Astrocyte (in vitro differentiated cells and primary cell): ENCODE measurements at regions not wholly inside any gene's neighbourhood (a gene's known extent, or its start where the extent isn't known, plus 50 kb on each side); places are given as distances from the start of the nearest gene placed in this dataset.

Source experiments
- DNase-seq: peaks from one replicate; pipeline ENCODE4 v3.0.0-alpha.2; 2010; ENCODE audit warnings: low read depth
- FAIRE-seq: peaks from 2 replicates; lab custom pipeline; 2011; peaks lifted over from hg19 to GRCh38; lab: Jason Lieb, UNC
- H2AFZ ChIP-seq: 2 replicates; pipeline ENCODE4 v1.6.0; 2012; ENCODE audit warnings: low read depth, low read length, inconsistent platforms
- H3K27ac ChIP-seq: 2 replicates; pipeline ENCODE4 v1.5.1; 2011; ENCODE audit warnings: low read depth, low read length, inconsistent platforms
- H3K27me3 ChIP-seq: 2 replicates; pipeline ENCODE4 v1.6.0; 2011; ENCODE audit warnings: low read length, inconsistent platforms; ENCODE audit not compliant: insufficient read depth
- H3K36me3 ChIP-seq: 2 replicates; pipeline ENCODE4 v1.5.1; 2011; ENCODE audit warnings: low read length, inconsistent platforms; ENCODE audit not compliant: insufficient read depth
- H3K4me1 ChIP-seq: 2 replicates; pipeline ENCODE4 v1.5.1; 2011; ENCODE audit warnings: low read length, inconsistent platforms; ENCODE audit not compliant: insufficient read depth
- H3K4me2 ChIP-seq: 2 replicates; pipeline ENCODE4 v1.6.0; 2012; ENCODE audit warnings: low read length, inconsistent platforms
- H3K4me3 ChIP-seq: 2 replicates; pipeline ENCODE4 v1.5.1; 2011; ENCODE audit warnings: low read depth, mild to moderate bottlenecking, low read length, inconsistent platforms; ENCODE audit not compliant: insufficient read depth
- H3K79me2 ChIP-seq: 2 replicates; pipeline ENCODE4 v1.6.0; 2012; ENCODE audit warnings: mild to moderate bottlenecking, low read length, inconsistent platforms; ENCODE audit not compliant: insufficient read depth
- H3K9ac ChIP-seq: 2 replicates; pipeline ENCODE4 v1.6.0; 2012; ENCODE audit warnings: mild to moderate bottlenecking, low read length, inconsistent platforms
- H3K9me3 ChIP-seq: 2 replicates; pipeline ENCODE4 v1.5.1; 2012; ENCODE audit warnings: low read depth, mild to moderate bottlenecking, low read length, inconsistent platforms; ENCODE audit not compliant: insufficient read depth
- H4K20me1 ChIP-seq: 2 replicates; pipeline ENCODE4 v1.6.0; 2012; ENCODE audit warnings: low read length, inconsistent platforms; ENCODE audit not compliant: insufficient read depth
- H3K27ac Mint-ChIP-seq: one replicate; pipeline ENCODE4 v1.8.0; 2021; ENCODE audit warnings: mild to moderate bottlenecking, mixed read lengths; ENCODE audit not compliant: unreplicated experiment
- H3K27me3 Mint-ChIP-seq: one replicate; pipeline ENCODE4 v1.8.0; 2021; ENCODE audit warnings: low read depth, mixed read lengths; ENCODE audit not compliant: unreplicated experiment
- H3K36me3 Mint-ChIP-seq: one replicate; pipeline ENCODE4 v1.8.0; 2021; ENCODE audit warnings: low read depth, mixed read lengths; ENCODE audit not compliant: unreplicated experiment
- H3K4me1 Mint-ChIP-seq: one replicate; pipeline ENCODE4 v1.8.0; 2021; ENCODE audit warnings: low read depth, mixed read lengths; ENCODE audit not compliant: unreplicated experiment
- H3K4me3 Mint-ChIP-seq: one replicate; pipeline ENCODE4 v1.8.0; 2021; ENCODE audit warnings: mild to moderate bottlenecking, moderate library complexity, mixed read lengths; ENCODE audit not compliant: unreplicated experiment
- H3K9me3 Mint-ChIP-seq: one replicate; pipeline ENCODE4 v1.8.0; 2021; ENCODE audit warnings: mild to moderate bottlenecking, mixed read lengths; ENCODE audit not compliant: unreplicated experiment
- CTCF ChIP-seq: IDR thresholded peaks from 2 replicates; pipeline ENCODE4 v1.5.1; 2011; ENCODE audit warnings: low read depth, mild to moderate bottlenecking, inconsistent platforms, low read length, moderate library complexity; ENCODE audit not compliant: insufficient read depth
- EZH2 ChIP-seq: IDR thresholded peaks from 2 replicates; pipeline ENCODE4 v1.6.1; 2012; ENCODE audit warnings: mild to moderate bottlenecking, low read length, inconsistent platforms; ENCODE audit not compliant: insufficient read depth

- H3K4me1 Mint-ChIP-seq, result peaks cover 34% of the 10 kb centered on the region
- H3K9me3 Mint-ChIP-seq, result peaks cover 5% of the 10 kb centered on the region
- DNase-seq, result no peak
- no peak overlapping the region for H3K27ac ChIP-seq
- no peak overlapping the region for H3K4me3 ChIP-seq
- no peak overlapping the region for H3K27ac Mint-ChIP-seq
- no peak overlapping the region for H3K4me3 Mint-ChIP-seq
- H3K9me3 ChIP-seq, result no peaks in the 10 kb centered on the region
- TF ChIP-seq EZH2 (no peak), CTCF (no peak)
- no peak overlapping the region for H2AFZ ChIP-seq
- no peaks in the 10 kb centered on the region for H4K20me1 ChIP-seq
- H3K4me1 ChIP-seq, result peaks cover 16% of the 10 kb centered on the region
- H3K79me2 ChIP-seq, result no peaks in the 10 kb centered on the region
- H3K4me2 ChIP-seq, result no peak overlapping the region
- H3K36me3 Mint-ChIP-seq, result no peaks in the 10 kb centered on the region
- H3K9ac ChIP-seq, result no peak overlapping the region
- no peaks in the 10 kb centered on the region for H3K27me3 Mint-ChIP-seq
- no peaks in the 10 kb centered on the region for H3K27me3 ChIP-seq
- H3K36me3 ChIP-seq, result no peaks in the 10 kb centered on the region
- FAIRE-seq, result no peak
Observed at GRCh38 chr13:48772908-48773307, 119.2 kb downstream of the CYSLTR2 start.

GRCh38 chr13:48773531-48774275 lies 120.0 kb downstream of the CYSLTR2 start:
- peaks cover 34% of the 10 kb centered on the region for H3K4me1 Mint-ChIP-seq
- Histone ChIP-seq H3K4me1 (peaks cover 16% of the 10 kb centered on the region), H3K9me3 (no peaks in the 10 kb centered on the region), H3K36me3 (no peaks in the 10 kb centered on the region), H4K20me1 (no peaks in the 10 kb centered on the region), H3K9ac (no peak overlapping the region), H3K79me2 (no peaks in the 10 kb centered on the region), H2AFZ (no peak overlapping the region), H3K4me3 (no peak overlapping the region), H3K27ac (no peak overlapping the region), H3K4me2 (no peak overlapping the region), H3K27me3 (no peaks in the 10 kb centered on the region)
- no peak for FAIRE-seq
- H3K27me3 Mint-ChIP-seq, result no peaks in the 10 kb centered on the region
- no peak for DNase-seq
- TF ChIP-seq EZH2, result no peak
- no peak for TF ChIP-seq CTCF
- H3K27ac Mint-ChIP-seq, result no peak overlapping the region
- H3K36me3 Mint-ChIP-seq, result no peaks in the 10 kb centered on the region
- peaks cover 3% of the 10 kb centered on the region for H3K9me3 Mint-ChIP-seq
- H3K4me3 Mint-ChIP-seq, result no peak overlapping the region

- Histone ChIP-seq H4K20me1 (no peaks in the 10 kb centered on the region), H3K4me3 (no peak overlapping the region), H2AFZ (no peak overlapping the region), H3K79me2 (no peaks in the 10 kb centered on the region), H3K4me2 (peak overlapping the region; percentile 47), H3K36me3 (no peaks in the 10 kb centered on the region), H3K9ac (peak overlapping the region; percentile 37), H3K27ac (peak overlapping the region; percentile 62), H3K27me3 (no peaks in the 10 kb centered on the region), H3K9me3 (no peaks in the 10 kb centered on the region), H3K4me1 (peaks cover 16% of the 10 kb centered on the region)
- TF ChIP-seq CTCF, result no peak
- no peak for TF ChIP-seq EZH2
- Mint-ChIP-seq H3K36me3 (no peaks in the 10 kb centered on the region), H3K4me3 (no peak overlapping the region), H3K27me3 (no peaks in the 10 kb centered on the region), H3K9me3 (peaks cover 4% of the 10 kb centered on the region), H3K4me1 (peaks cover 34% of the 10 kb centered on the region), H3K27ac (no peak overlapping the region)
- FAIRE-seq (no peak), DNase-seq (peak; percentile 95)
Observed at GRCh38 chr13:48775285-48775684, 121.6 kb downstream of the CYSLTR2 start.
